NCI-H1105 treated with DMSO at 0.1 percent for 48 hours (cell line): ENCODE measurements at regions not wholly inside any gene's neighbourhood (a gene's known extent, or its start where the extent isn't known, plus 50 kb on each side); places are given as distances from the start of the nearest gene placed in this dataset.
"Not testable (repeated sequence)": the region's sequence is repeated elsewhere in the genome, so short reads cannot be mapped to it uniquely, and the experiment has no call there.

Experiments used
- DNase-seq: peaks from one replicate; lab custom pipeline; 2025; lab: John Stamatoyannopoulos, UW

- DNase-seq: not testable (repeated sequence)
These were observed 72.5 kb upstream of the C1GALT1C1 start for GRCh38 chrX:120702337-120702736.

DNA sequence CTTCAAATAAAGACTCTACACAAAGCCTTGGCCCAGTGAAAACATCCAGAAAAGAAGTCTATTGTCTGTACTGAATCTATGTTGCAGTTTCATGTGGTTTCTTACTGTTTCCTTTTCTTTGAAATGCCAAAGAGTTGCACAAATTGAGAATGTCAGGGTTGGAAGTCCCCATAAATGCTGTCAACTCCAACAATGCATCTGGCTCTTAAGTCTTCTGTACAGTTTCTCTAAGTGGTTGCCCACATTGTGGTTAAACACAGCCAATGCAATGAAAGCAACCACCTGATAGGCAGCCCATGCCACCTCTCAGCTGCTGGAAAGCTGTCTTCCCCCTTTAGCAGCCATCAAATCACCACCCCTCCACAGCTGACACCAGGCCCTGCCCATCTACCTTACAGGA is 67.2 kb upstream of the C1GALT1C1 start:
- DNase-seq: no peak

DNA sequence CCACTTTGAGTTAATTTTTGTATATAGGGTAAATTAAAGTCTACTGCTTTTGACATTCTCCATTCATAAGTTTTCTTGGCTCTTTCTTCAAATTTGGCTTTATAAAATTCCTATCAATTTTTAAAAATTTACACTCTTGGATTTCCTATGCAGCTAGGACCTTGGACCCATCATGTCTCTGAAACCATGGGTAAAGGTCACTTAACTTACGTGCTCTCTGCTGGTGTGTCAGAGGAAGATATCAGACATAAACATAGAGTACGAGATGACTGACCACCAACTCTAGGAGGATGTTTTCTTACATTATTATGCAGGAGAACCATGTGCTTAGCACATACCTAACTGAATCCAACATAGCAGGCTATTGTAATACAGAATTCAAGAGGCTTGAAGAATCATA is 62.5 kb upstream of the C1GALT1C1 start:
- DNase-seq: no peak

DNA sequence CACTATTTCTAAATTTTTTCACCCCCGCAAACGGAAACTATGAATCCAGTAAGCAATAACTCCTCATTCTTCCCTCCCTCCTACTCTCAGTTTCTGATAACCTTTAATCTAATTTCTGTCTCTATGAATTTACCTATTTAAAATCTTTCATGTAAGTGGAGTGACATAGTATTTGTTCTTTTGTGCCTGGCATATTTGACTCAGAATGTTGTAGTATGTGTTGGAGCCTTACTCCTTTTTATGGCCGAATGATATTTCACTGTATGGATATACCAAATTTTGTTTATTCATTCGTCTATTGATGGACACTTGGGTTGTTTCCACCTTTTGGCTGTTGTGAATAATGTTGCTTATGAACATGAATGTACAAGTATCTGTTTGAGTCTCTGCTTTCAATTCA is 61.1 kb upstream of the C1GALT1C1 start:
- no peak for DNase-seq

GRCh38 chrX:120690344-120690743 is 60.5 kb upstream of the C1GALT1C1 start:
- DNase-seq: no peak

DNA sequence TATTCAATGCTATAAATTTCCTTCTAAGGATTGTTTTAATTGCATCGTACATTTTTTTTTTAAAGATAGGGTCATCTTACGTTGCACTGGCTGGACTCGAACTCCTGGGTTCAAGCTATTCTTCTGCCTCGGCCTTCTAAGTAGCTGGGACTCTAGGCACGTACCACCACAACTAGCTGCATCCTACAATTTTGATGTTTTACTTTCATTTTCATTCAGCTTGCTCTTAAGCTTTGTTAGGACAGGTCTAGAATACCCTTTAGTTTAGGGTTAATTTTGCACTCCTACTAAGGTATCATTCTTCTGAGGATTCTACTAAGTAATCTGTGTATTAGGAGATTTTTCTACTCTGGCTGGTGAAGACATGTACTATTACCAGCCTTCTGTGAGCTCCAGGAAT is 50.2 kb upstream of the C1GALT1C1 start:
- no peak for DNase-seq
